Left colon (tissue), 2 donors: ENCODE measurements at regions not wholly inside any gene's neighbourhood (a gene's known extent, or its start where the extent isn't known, plus 50 kb on each side); places are given as distances from the start of the nearest gene placed in this dataset.

ENCODE experiments used
- ATAC-seq: fragments of 200-7000 bp; cut with Tn5 transposase; one replicate; pipeline ENCODE4 v1.9.1; 2020; ENCODE audit warnings: mild to moderate bottlenecking, moderate library complexity
- DNase-seq, 2 donors: peaks; one replicate each; pipeline ENCODE4 v3.0.0-alpha.2; 2020
- intact Hi-C, 2 donors: fragments of 100-400 bp; cut with DNase I in 1 of 2; cut with micrococcal nuclease in 1 of 2; formaldehyde crosslinking; loops; one replicate each; pipeline versions ENCODE4 v1.11.2 to v1.14.0; 2022; cut with DNase I, micrococcal nuclease
- donor health status: DM: no; HTN: no; CAD: no.
- donor health status: DM: yes; HTN: yes; CAD: no.

DNA sequence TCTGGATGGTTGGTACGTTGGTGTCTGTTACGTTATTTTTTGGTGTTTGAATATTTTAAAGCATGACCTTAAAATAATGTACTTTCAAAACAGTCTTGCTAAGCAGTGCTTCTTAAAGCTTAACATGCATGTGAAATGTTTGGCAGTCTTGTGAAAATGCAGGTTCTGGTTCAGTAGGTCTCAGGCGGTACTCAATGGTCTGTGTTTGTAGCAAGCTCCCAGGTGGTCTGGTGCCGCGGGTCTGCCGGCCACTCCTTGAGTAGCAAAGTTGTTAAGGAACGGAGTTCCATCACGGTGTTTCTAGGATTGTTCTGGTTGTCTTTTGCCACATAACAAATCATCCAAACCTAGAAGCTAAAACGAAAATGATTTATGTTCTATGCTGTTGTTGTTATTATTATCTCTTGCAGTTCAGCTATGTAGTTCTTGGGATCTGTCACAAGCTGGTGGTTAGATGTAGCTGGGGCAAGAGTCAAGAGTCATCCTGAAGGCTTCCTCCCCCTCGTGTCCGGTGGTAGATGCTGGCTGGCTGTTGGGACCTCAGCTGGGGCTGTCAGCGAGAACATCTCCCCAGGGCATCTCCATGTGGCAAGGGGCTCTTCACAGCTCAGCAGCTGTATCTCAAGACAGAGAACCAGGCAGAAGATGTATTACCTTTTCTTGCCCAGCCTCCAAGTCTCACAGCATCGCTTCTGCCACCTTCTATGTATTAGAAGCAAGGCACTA, 186.8 kb downstream of the PALM2AKAP2 start:
- intact Hi-C loops: no loop called here
- DNase-seq (no peak), ATAC-seq (no peak)

GRCh38 chr9:109967651-109968642, 187.9 kb downstream of the PALM2AKAP2 start:
- ATAC-seq (no peak), DNase-seq (no peak)

DNA sequence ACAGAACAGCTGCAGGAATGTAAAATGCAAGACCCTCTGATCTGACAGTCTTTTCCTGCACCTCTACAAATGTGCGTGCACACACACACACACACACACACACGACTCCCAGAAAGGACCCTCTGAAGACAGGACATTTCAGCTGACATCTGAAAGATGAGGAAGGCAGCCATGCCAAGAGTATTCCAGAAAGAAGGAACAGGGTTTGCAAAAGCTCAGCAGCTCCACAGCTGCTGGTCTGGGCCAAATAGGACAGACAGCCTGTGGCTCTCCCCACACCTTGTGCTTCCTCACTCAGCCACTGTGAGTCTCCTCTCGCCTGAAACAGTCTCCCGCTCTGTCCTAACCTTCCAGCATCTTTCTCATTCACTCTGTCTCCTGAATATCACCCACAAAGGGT, 189.0 kb downstream of the PALM2AKAP2 start:
- peak; percentile 49 for ATAC-seq
- intact Hi-C loops: no loop called here
- DNase-seq: no peak

More at GRCh38 chr9:109967651-109968642, 187.9 kb downstream of the PALM2AKAP2 start:
- intact Hi-C loops: no loop called here

GRCh38 chr9:109969573-109970237, 189.7 kb downstream of the PALM2AKAP2 start:
- intact Hi-C loops: no loop called here

DNA sequence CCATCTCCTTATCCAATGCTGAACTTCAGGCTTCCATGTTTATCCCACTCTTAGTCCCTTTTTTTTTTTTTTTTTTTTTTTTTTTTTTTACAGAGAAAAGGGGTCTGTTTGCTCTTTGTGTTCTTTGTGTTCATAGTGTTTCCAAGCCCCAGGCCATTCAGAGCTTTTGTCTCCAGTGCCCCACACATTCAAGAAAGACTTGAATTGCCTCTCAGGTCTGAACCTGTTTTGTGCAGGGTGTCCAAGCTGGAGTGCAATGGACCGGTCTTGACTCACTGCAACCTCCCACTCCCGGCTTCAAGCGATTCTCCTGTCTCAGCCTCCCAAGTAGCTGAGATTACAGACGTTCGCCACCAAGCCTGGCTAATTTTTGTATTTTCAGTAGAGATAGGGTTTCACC, 191.2 kb downstream of the PALM2AKAP2 start:
- intact Hi-C loops: no loop called here
- ATAC-seq (no peak), DNase-seq (no peak)

More at GRCh38 chr9:109969573-109970237, 189.7 kb downstream of the PALM2AKAP2 start:
- ATAC-seq (no peak), DNase-seq (no peak)

DNA sequence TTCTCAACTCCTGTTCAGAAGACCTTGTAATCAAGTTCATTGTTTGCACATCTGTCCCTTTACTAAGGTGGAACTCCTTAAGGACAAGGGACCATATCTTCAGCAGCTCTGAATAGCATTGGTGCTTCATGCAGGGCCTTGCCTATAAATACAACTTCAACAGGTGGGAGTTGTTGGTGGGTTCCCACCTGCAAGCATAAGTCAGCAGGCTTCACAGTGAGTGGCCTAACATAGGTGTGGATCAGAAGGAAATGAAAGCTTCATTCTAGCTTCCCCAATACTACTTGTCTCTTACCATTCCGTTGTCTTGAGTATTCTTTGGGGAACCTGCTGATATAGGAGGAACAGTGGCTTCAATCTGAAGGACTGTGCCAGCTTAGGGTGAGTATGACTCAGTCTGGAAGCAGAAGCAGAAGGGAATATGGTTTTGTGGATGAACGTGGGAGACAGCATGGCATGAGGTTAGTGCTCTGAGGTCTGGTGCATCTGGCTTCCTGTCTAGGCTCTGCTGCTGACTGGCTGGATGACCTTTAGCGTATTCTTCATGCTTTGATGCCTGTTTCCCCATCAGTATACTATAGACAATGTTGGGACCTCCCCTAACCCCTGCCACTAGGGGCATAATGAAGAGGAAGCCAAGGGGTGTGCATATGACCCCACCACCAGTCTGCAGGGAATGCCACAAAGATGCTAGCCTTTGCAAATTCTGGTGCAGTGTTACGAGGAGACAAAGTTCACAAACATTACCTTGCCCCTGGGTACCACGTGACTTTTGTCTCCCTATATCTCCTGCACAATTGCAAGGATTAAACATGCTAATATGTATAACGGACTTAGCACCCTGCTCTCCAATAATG, 192.3 kb downstream of the PALM2AKAP2 start:
- no peak for DNase-seq
- peak; percentile 9 for ATAC-seq

GRCh38 chr9:109973336-109973735, 193.3 kb downstream of the PALM2AKAP2 start:
- no peak for DNase-seq
- ATAC-seq: no peak
- intact Hi-C loops: no loop called here

More for the DNA sequence above, 192.3 kb downstream of the PALM2AKAP2 start:
- intact Hi-C loops: no loop called here

GRCh38 chr9:109974143-109974917, 194.3 kb downstream of the PALM2AKAP2 start:
- intact Hi-C loops: no loop called here
- DNase-seq (peak in 1 of 2 donors; percentile 25), ATAC-seq (no peak)

GRCh38 chr9:109974918-109975276, 194.9 kb downstream of the PALM2AKAP2 start:
- intact Hi-C loops: no loop called here
- DNase-seq: no peak
- no peak for ATAC-seq

- DNase-seq: no peak
- no peak for ATAC-seq
- intact Hi-C loops: no loop called here
Observed at GRCh38 chr9:109975574-109976295, 195.7 kb downstream of the PALM2AKAP2 start.

- no peak for DNase-seq
- intact Hi-C loops: no loop called here
- no peak for ATAC-seq
Observed at GRCh38 chr9:109976303-109976702, 196.3 kb downstream of the PALM2AKAP2 start.

DNA sequence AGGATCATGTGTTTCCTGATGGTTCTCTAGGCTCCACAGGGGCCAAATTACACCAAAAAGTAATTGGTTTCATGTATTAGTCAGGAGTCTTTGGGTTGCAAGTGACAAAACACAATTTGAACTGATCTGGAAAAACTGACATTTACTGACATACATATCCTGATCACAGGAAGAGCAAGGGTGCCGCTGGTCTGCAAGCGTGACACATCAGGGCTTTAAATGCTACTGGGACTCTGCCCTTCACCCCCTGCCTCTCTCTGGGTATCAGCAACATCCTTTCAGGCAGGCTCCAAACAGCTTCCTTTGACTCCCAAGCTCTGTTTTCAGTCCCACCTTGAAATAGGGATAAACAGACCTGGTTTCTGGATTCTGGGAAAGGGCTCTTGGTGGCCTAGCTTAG, 197.5 kb downstream of the PALM2AKAP2 start:
- ATAC-seq (no peak), DNase-seq (no peak)
- intact Hi-C loops: no loop called here

GRCh38 chr9:109981091-109981490, 201.1 kb downstream of the PALM2AKAP2 start:
- DNase-seq: no peak
- intact Hi-C loops: no loop called here
- ATAC-seq: no peak

DNA sequence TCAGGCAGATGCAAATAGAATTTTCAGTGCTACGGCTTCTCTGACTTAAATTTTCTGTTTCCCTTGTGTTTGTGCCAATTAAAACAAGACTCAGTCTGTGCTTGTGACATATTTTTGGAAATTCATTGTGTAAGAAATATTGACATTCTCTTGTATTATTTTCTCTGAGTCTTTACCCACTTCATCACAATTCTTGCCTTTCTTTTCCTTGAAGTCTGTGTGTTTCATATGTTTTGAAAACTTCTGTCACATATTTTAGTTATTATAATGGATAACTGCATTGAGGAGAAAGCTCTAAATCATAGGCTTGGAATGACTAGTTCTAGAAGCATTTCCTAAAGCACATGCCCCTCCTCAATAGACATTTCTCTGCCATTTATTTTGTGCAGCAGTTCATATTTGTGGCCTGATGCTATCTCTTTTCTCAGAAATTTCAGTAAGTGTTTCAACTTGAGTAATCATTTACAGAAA, 206.6 kb downstream of the PALM2AKAP2 start:
- no peak for ATAC-seq
- intact Hi-C loops: no loop called here
- DNase-seq: no peak

DNA sequence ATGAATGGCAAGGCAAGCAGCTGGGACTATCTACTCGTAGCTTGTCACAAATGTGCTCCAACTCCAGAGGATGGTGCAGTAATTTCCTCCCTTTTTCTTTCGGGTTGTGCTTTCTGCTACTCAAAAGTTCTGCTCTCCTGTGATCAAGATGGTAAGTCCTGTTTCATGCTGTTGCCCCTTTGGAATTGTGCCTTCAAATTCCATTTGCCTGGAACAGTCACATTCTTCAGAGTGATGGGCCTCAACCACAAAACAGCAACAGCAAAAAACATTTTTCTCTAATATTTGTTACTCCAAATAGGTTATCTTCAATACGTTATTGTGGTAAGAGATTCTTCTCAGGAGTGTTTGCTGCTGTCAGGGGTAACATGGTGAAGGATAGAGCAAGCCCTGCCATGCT, 209.3 kb downstream of the PALM2AKAP2 start:
- no peak for ATAC-seq

DNA sequence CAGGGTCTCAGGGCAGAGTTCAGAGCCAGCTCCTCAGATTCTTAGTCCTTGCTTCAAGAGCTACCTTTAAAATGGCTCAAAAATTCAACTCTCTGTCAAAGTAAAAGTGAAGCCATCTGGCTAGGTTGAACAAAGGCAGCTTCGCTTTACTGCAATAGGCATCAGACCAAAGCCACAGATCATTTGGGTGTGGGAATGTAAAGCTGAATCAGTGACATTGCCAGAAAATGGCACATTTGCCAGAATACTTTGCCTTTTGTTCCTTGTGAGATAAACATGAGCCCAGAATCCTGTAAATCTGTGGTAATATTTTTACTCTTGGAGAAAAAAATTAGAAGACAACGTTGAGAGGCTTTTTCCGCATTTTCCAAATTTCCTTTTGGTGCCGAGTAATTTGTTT, 210.5 kb downstream of the PALM2AKAP2 start:
- ATAC-seq: no peak
- intact Hi-C loops: no loop called here
- DNase-seq: no peak

More for the DNA sequence above, 209.3 kb downstream of the PALM2AKAP2 start:
- DNase-seq: no peak
- intact Hi-C loops: no loop called here

DNA sequence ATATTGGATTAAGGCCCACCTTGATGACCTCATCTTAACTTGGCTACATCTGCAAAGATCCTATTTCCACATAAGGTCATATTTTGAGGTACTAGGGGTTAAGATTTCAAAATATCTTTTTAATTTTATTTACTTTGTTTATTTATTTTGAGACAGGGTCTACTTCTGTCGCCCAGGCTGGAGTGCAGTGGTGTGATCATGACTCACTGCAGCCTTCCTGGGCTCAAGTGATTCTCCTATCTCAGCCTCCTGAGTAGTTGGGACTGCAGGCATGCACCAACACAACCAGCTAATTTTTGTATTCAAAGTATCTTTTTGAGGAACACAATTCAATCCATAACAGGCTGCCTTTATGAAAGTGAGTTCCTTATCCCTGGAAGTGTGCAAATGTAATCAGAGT, 212.3 kb downstream of the PALM2AKAP2 start:
- ATAC-seq: no peak
- no peak for DNase-seq
- intact Hi-C loops: no loop called here
